ENCODE measurements at regions not wholly inside any gene's neighbourhood (a gene's known extent, or its start where the extent isn't known, plus 50 kb on each side); places are given as distances from the start of the nearest gene placed in this dataset.

- Histone ChIP-seq H4K20me1 (ENCODE audit: control insufficient read depth, insufficient read depth) (no peaks in the 10 kb centered on the region), H2AFZ (ENCODE audit: control insufficient read depth, low read depth, low read length) (no peak overlapping the region), H3K9me3 (replicated peaks; ENCODE audit: control insufficient read depth, insufficient read depth, low read length) (no peaks in the 10 kb centered on the region), H3K36me3 (ENCODE audit: control insufficient read depth in 2 of 2, insufficient read depth in 2 of 2, low read length in 1 of 2) (no peaks in the 10 kb centered on the region), H3K27ac (ENCODE audit: control insufficient read depth, insufficient read depth) (no peak overlapping the region), H3K79me2 (ENCODE audit: control insufficient read depth, insufficient read depth, low read length) (no peaks in the 10 kb centered on the region), H3K4me1 (ENCODE audit: control insufficient read depth, insufficient read depth, low read length) (no peaks in the 10 kb centered on the region), H3K4me3 (no peak overlapping the region), H3K4me2 (ENCODE audit: control insufficient read depth, insufficient read depth) (no peak overlapping the region), H3K27me3 (replicated peaks in 1 of 2; ENCODE audit: control insufficient read depth in 2 of 2, insufficient read depth in 2 of 2, low read length in 1 of 2) (no peaks in the 10 kb centered on the region), H3K9ac (ENCODE audit: control insufficient read depth, insufficient read depth, low read length) (no peak overlapping the region)
- ChIA-PET SMC1A (ENCODE audit: uncharacterized antibody, unreplicated experiment) (interaction anchor here (0.9 to 5.6 kb wide), 26 partner anchors 10 to 626 kb away, joined by 3 to 55 read pairs (median 6); no protein-coding TSS in a partner anchor), CTCF (interaction anchor here (0.9 to 6.2 kb wide), 24 partner anchors 10 to 668 kb away, joined by 3 to 81 read pairs (median 4); no protein-coding TSS in a partner anchor), POLR2A (no interaction called here), RAD21 (ENCODE audit: unreplicated experiment) (interaction anchor here (0.8 to 4.7 kb wide), 21 partner anchors 10 to 669 kb away, joined by 3 to 37 read pairs (median 5); partner anchors contain the start of gene PHYHIPL)
- intact Hi-C loops (cut with micrococcal nuclease; ENCODE audit: unreplicated experiment) = no loop called here
- TF ChIP-seq IRF3 (IDR thresholded peaks at IDR 0.05) (no peak), EP300 (IDR thresholded peaks at IDR 0.05; ENCODE audit: borderline replicate concordance in 1 of 2, control insufficient read depth in 1 of 2, low read depth in 2 of 2, low read length in 2 of 2) (no peak), CHD4 (IDR thresholded peaks at IDR 0.05) (no peak), MTA3 (IDR thresholded peaks at IDR 0.05; ENCODE audit: borderline replicate concordance, low read length) (no peak), SUPT20H (IDR thresholded peaks at IDR 0.05; ENCODE audit: borderline replicate concordance, control insufficient read depth, low read depth, low read length) (no peak), HCFC1 (IDR thresholded peaks at IDR 0.05; ENCODE audit: low read length) (no peak), RAD21 (IDR thresholded peaks at IDR 0.05; ENCODE audit: insufficient read depth, low read depth, low read length) (no peak), RELA (IDR thresholded peaks at IDR 0.05; ENCODE audit: borderline replicate concordance, partially characterized antibody) (no peak)
- no TSS peak for BruUV-seq (replicated peaks)
- in situ Hi-C loops (cut with MboI) = loop anchor here (5.0 to 10.0 kb wide), 3 partner anchors 228 to 671 kb away; no protein-coding TSS in a partner anchor
- ATAC-seq = no peak
- WGBS (ENCODE audit: insufficient coverage, insufficient replicate concordance, low lambda C conversion rate, missing lambda C conversion rate) = 50% methylated on average over 2 of the region's 2 CpGs
- no peak for DNase-seq (ENCODE audit: low read depth, low spot score)
- FAIRE-seq = no peak
Observed at GRCh38 chr10:58954178-58954577, 222.3 kb upstream of the PHYHIPL start.

Measured in GM12878 (cell line).